H1 (cell line): ENCODE measurements at regions not wholly inside any gene's neighbourhood (a gene's known extent, or its start where the extent isn't known, plus 50 kb on each side); places are given as distances from the start of the nearest gene placed in this dataset.

Source experiments
- CTCF ChIA-PET: fragments of 300-600 bp; sonication (Branson Sonifier 250); formaldehyde crosslinking; loops from one replicate; lab custom pipeline; 2021; ENCODE audit not compliant: partially characterized antibody; lab: Charles Lee
- POLR2A ChIA-PET: fragments of 300-600 bp; sonication (Branson Sonifier 250); formaldehyde crosslinking; loops from one replicate; lab custom pipeline; 2021; ENCODE audit warnings: inconsistent platforms; ENCODE audit not compliant: partially characterized antibody; lab: Charles Lee
- DNase-seq, 2 experiments: peaks; one replicate each; pipeline versions ENCODE4 v3.0.0 to v3.0.0-alpha.2; 2010 to 2022; ENCODE audit warnings: low spot score in 2 of 2, low read depth in 1 of 2, mixed read lengths in 1 of 2
- FAIRE-seq: peaks from 2 replicates; lab custom pipeline; 2011; peaks lifted over from hg19 to GRCh38; lab: Jason Lieb, UNC
- H2AFZ ChIP-seq: 2 replicates; pipeline ENCODE4 v1.8.1; 2012; ENCODE audit warnings: low read length, inconsistent platforms
- H2AK5ac ChIP-seq: 2 replicates; pipeline ENCODE4 v1.6.1; 2013; ENCODE audit warnings: low read depth, low read length
- H2BK120ac ChIP-seq: replicated peaks from 2 replicates; pipeline ENCODE3; 2013; ENCODE audit warnings: low read depth, low read length, inconsistent platforms
- H2BK12ac ChIP-seq: 2 replicates; pipeline ENCODE4 v1.6.1; 2013; ENCODE audit warnings: low read depth, low read length
- H2BK15ac ChIP-seq: 2 replicates; pipeline ENCODE4 v1.6.1; 2013; ENCODE audit warnings: low read length
- H2BK20ac ChIP-seq: 2 replicates; pipeline ENCODE4 v1.6.1; 2013; ENCODE audit warnings: low read length
- H2BK5ac ChIP-seq: 2 replicates; pipeline ENCODE4 v1.6.1; 2013; ENCODE audit warnings: low read depth, low read length
- H3K14ac ChIP-seq: 2 replicates; pipeline ENCODE4 v1.6.1; 2013; ENCODE audit warnings: inconsistent platforms; ENCODE audit not compliant: insufficient read length
- H3K18ac ChIP-seq: 2 replicates; pipeline ENCODE4 v1.6.1; 2013; ENCODE audit warnings: low read length; ENCODE audit errors: extremely low read depth
- H3K23ac ChIP-seq: 2 replicates; pipeline ENCODE4 v1.6.1; 2013; ENCODE audit warnings: inconsistent platforms; ENCODE audit not compliant: insufficient read length
- H3K23me2 ChIP-seq: 2 replicates; pipeline ENCODE4 v1.6.1; 2013; ENCODE audit warnings: low read depth, low read length
- H3K27ac ChIP-seq: 2 replicates; pipeline ENCODE4 v1.6.1; 2011; ENCODE audit warnings: low read depth, low read length, inconsistent platforms
- H3K27me3 ChIP-seq, 4 experiments: replicated peaks in 1 of 4; 1 replicate in 1 of 4; 2 replicates in 3 of 4; pipeline versions ENCODE4 v1.6.1 to v1.8.1; 2011 to 2013; ENCODE audit warnings: low read length in 3 of 4, mild to moderate bottlenecking in 3 of 4, inconsistent platforms in 2 of 4, mixed read lengths in 2 of 4, moderate library complexity in 1 of 4; ENCODE audit not compliant: control insufficient read depth in 3 of 4, insufficient read depth in 3 of 4; ENCODE audit errors: extremely low read depth in 1 of 4
- H3K36me3 ChIP-seq, 4 experiments: 2 replicates each; pipeline versions ENCODE4 v1.6.1 to v1.8.1; 2011 to 2013; ENCODE audit warnings: mild to moderate bottlenecking in 4 of 4, low read length in 3 of 4, moderate library complexity in 2 of 4, control low read depth in 1 of 4, inconsistent platforms in 1 of 4; ENCODE audit not compliant: insufficient read depth in 4 of 4, control insufficient read depth in 2 of 4
- H3K4ac ChIP-seq: replicated peaks from 2 replicates; pipeline ENCODE3; 2013; ENCODE audit warnings: low read length, low read depth, mixed read lengths, inconsistent platforms; ENCODE audit not compliant: insufficient read length
- H3K4me1 ChIP-seq, 4 experiments: replicated peaks in 1 of 4; 1 replicate in 1 of 4; 2 replicates in 3 of 4; pipeline versions ENCODE4 v1.6.1 to v1.8.1; 2011 to 2013; ENCODE audit warnings: low read length in 3 of 4, inconsistent platforms in 2 of 4, mixed read lengths in 1 of 4; ENCODE audit not compliant: insufficient read depth in 4 of 4, control insufficient read depth in 3 of 4
- H3K4me2 ChIP-seq, 2 experiments: 2 replicates each; pipeline versions ENCODE4 v1.6.1 to v1.8.1; 2011 to 2013; ENCODE audit warnings: low read depth in 2 of 2, low read length in 2 of 2, control low read depth in 1 of 2, inconsistent platforms in 1 of 2, mild to moderate bottlenecking in 1 of 2; ENCODE audit not compliant: insufficient read depth in 1 of 2
- H3K4me3 ChIP-seq, 4 experiments: fragments of 200-600, 300-600 bp in 1 of 4; sonication (generic), shearing (Covaris generic), sonication (Bioruptor Twin) in 1 of 4; 2 replicates each; pipeline versions ENCODE4 v1.5.1 to v1.8.1; 2011 to 2016; ENCODE audit warnings: low read length in 4 of 4, low read depth in 3 of 4, control low read depth in 2 of 4, inconsistent platforms in 2 of 4, mild to moderate bottlenecking in 2 of 4, mixed read lengths in 1 of 4, moderate library complexity in 1 of 4; ENCODE audit not compliant: insufficient read depth in 2 of 4; ENCODE audit errors: extremely low read depth in 1 of 4
- H3K56ac ChIP-seq: replicated peaks from 2 replicates; pipeline ENCODE3; 2013; ENCODE audit warnings: low read depth, mild to moderate bottlenecking, mixed read lengths, low read length, inconsistent platforms; ENCODE audit not compliant: insufficient read length
- H3K79me1 ChIP-seq: 2 replicates; pipeline ENCODE4 v1.6.1; 2013; ENCODE audit warnings: low read depth, low read length, control low read depth
- H3K79me2 ChIP-seq, 2 experiments: 2 replicates each; pipeline versions ENCODE4 v1.6.1 to v1.8.1; 2012 to 2013; ENCODE audit warnings: low read length in 2 of 2, mild to moderate bottlenecking in 2 of 2, inconsistent platforms in 1 of 2; ENCODE audit not compliant: insufficient read depth in 2 of 2, control insufficient read depth in 1 of 2
- H3K9ac ChIP-seq, 4 experiments: replicated peaks in 1 of 4; 1 replicate in 1 of 4; 2 replicates in 3 of 4; pipeline versions ENCODE4 v1.6.1 to v1.8.1; 2011 to 2013; ENCODE audit warnings: low read depth in 3 of 4, low read length in 3 of 4, control low read depth in 2 of 4, mild to moderate bottlenecking in 2 of 4, moderate library complexity in 2 of 4, inconsistent platforms in 1 of 4; ENCODE audit errors: extremely low read depth in 1 of 4
- H3K9me3 ChIP-seq, 2 experiments: 2 replicates each; pipeline versions ENCODE4 v1.6.1 to v1.8.1; 2012 to 2013; ENCODE audit warnings: mild to moderate bottlenecking in 2 of 2, moderate library complexity in 2 of 2, control low read depth in 1 of 2, inconsistent platforms in 1 of 2, low read depth in 1 of 2, low read length in 1 of 2, mixed read lengths in 1 of 2; ENCODE audit not compliant: insufficient read depth in 2 of 2
- H4K20me1 ChIP-seq, 2 experiments: replicated peaks in 1 of 2; 2 replicates each; pipeline versions ENCODE3 to v1.8.1; 2011 to 2013; ENCODE audit warnings: inconsistent platforms in 2 of 2, low read length in 2 of 2, mild to moderate bottlenecking in 1 of 2; ENCODE audit not compliant: insufficient read depth in 2 of 2, control insufficient read depth in 1 of 2
- H4K5ac ChIP-seq: 2 replicates; pipeline ENCODE4 v1.6.1; 2013; ENCODE audit warnings: low read length, low read depth, mixed read lengths, inconsistent platforms; ENCODE audit not compliant: insufficient read length
- H4K8ac ChIP-seq: 2 replicates; pipeline ENCODE4 v1.8.0; 2013; ENCODE audit warnings: mild to moderate bottlenecking, moderate library complexity, low read length, inconsistent platforms; ENCODE audit not compliant: insufficient read depth; ENCODE audit errors: extremely low read depth
- H4K91ac ChIP-seq: replicated peaks from 2 replicates; pipeline ENCODE3; 2013; ENCODE audit warnings: low read length, mixed read lengths, inconsistent platforms; ENCODE audit not compliant: insufficient read length
- CBX5 ChIP-seq: fragments of 300-800, 300-1000 bp; sonication (generic); IDR thresholded peaks from 2 replicates; pipeline ENCODE4 v1.7.1; 2016; ENCODE audit warnings: antibody characterized with exemption, low read length, low read depth
- YY1 ChIP-seq: IDR thresholded peaks from 2 replicates; pipeline ENCODE4 v1.6.1; 2011; ENCODE audit warnings: low read depth, mild to moderate bottlenecking, low read length
- WGBS, 2 experiments: shearing (Covaris generic) in 1 of 2; methylation state at CpG; one replicate each; pipeline versions ENCODE4 v1.1.6 to v1.1.7; 2013 to 2015; ENCODE audit warnings: low lambda C conversion rate in 2 of 2, mixed read lengths in 2 of 2, inconsistent platforms in 1 of 2, low coverage in 1 of 2, missing lambda C conversion rate in 1 of 2; ENCODE audit not compliant: insufficient replicate concordance in 2 of 2, insufficient coverage in 1 of 2, insufficient read length in 1 of 2; ENCODE audit errors: extremely low coverage in 1 of 2, missing lambda C conversion rate in 1 of 2; 5-methylcytosine and 5-hydroxymethylcytosine counted together

- Histone ChIP-seq H2BK20ac (no peak overlapping the region; the same call in 1 of the 2 replicates), H2AFZ (no peak overlapping the region), H3K9me3 (no peaks in the 10 kb centered on the region), H4K8ac (0 out of 2 replicates have a peak overlapping the region, but pooled peaks have one; percentile 28), H3K4me1 (peaks cover 0 to 2% (median 0%) of the 10 kb centered on the region in 4 experiments; a peak in 1 of 7 replicates), H3K23me2 (no peaks in the 10 kb centered on the region), H2AK5ac (no peak overlapping the region), H3K79me1 (no peaks in the 10 kb centered on the region; the same call in 1 of the 2 replicates), H3K4ac (no peak overlapping the region), H4K20me1 (no peaks in the 10 kb centered on the region), H3K27me3 (no peaks in the 10 kb centered on the region), H4K5ac (no peak overlapping the region), H3K18ac (no peak overlapping the region), H2BK12ac (no peak overlapping the region), H3K27ac (no peak overlapping the region), H3K23ac (no peak overlapping the region), H3K14ac (no peak overlapping the region), H3K9ac (no peak overlapping the region; a peak in 1 of 7 replicates), H2BK120ac (no peak overlapping the region), H2BK15ac (no peak overlapping the region), H3K4me2 (no peak overlapping the region), H3K36me3 (no peaks in the 10 kb centered on the region), H3K4me3 (no peak overlapping the region), H3K56ac (no peak overlapping the region), H2BK5ac (no peak overlapping the region), H4K91ac (no peak overlapping the region), H3K79me2 (no peaks in the 10 kb centered on the region)
- ChIA-PET POLR2A (no interaction called here), CTCF (interaction anchor here (0.7 to 1.4 kb wide), 3 partner anchors 8 to 134 kb away, joined by 3 read pairs; no protein-coding TSS in a partner anchor)
- 89% methylated on average over 6 of the region's 6 CpGs; no CpG with 5 or more reads in 1 of the 2 experiments for WGBS, 2 experiments
- FAIRE-seq (no peak), DNase-seq (no peak)
- TF ChIP-seq CBX5 (no peak), YY1 (no peak)
These were observed 143.7 kb upstream of the SLC30A5 start for GRCh38 chr5:68950125-68950524.
